OCI-LY7 (cell line): ENCODE measurements at regions not wholly inside any gene's neighbourhood (a gene's known extent, or its start where the extent isn't known, plus 50 kb on each side); places are given as distances from the start of the nearest gene placed in this dataset.

ENCODE experiments used
- EZH2phosphoT487 ChIP-seq: fragments of 200-600 bp; sonication (generic); IDR thresholded peaks from 2 replicates; pipeline ENCODE4 v1.6.1; 2018; ENCODE audit warnings: low read depth, borderline replicate concordance, mild to moderate bottlenecking, mixed run types, antibody characterized with exemption, low read length, moderate library complexity, mixed read lengths
- TF ChIP-seq, protein P1 (sequence below): fragments of 200-600 bp; sonication (generic); conservative IDR thresholded peaks from 2 replicates; pipeline ENCODE4 v1.5.1; 2014; ENCODE audit warnings: mild to moderate bottlenecking, antibody characterized with exemption, low read length, moderate library complexity, mixed read lengths

DNA sequence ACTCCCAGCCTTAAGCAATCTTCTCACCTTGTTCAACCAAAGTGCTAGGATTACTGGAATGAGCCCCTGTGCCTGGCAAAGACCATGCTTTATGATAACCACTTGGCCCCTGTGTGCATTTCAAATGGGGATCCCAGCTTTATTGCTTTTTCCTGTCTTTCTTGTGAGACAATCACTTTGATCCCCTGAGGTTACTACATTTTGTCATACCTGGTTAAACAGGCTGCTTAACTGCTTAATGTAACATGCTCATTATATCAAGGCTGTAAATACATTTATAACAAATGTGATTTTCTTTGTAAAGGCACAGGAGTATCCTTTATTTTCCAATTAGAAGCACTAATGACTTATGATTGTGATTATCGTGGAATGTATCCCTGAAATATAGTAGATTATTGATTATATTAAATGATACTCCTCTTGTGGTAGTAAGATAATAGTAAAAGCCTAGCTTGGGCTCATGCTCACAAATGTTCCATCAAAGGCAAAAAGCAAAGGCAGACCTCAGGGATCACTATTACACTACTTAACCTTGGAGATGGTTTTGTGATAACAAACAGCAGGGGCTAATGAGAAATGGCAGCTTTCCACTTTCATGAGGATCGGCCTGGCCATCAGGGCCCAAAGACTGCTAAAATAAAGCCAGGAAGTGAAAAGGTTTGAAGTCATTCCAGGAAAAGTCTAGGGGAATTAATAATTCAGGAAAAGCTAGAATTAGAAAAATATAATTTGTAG is 290.8 kb upstream of the MDGA2 start:
- TF ChIP-seq, protein P1, sequence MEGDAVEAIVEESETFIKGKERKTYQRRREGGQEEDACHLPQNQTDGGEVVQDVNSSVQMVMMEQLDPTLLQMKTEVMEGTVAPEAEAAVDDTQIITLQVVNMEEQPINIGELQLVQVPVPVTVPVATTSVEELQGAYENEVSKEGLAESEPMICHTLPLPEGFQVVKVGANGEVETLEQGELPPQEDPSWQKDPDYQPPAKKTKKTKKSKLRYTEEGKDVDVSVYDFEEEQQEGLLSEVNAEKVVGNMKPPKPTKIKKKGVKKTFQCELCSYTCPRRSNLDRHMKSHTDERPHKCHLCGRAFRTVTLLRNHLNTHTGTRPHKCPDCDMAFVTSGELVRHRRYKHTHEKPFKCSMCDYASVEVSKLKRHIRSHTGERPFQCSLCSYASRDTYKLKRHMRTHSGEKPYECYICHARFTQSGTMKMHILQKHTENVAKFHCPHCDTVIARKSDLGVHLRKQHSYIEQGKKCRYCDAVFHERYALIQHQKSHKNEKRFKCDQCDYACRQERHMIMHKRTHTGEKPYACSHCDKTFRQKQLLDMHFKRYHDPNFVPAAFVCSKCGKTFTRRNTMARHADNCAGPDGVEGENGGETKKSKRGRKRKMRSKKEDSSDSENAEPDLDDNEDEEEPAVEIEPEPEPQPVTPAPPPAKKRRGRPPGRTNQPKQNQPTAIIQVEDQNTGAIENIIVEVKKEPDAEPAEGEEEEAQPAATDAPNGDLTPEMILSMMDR: no peak
- TF ChIP-seq EZH2phosphoT487: no peak
